SK-N-SH (cell line): ENCODE measurements at regions not wholly inside any gene's neighbourhood (a gene's known extent, or its start where the extent isn't known, plus 50 kb on each side); places are given as distances from the start of the nearest gene placed in this dataset.

ENCODE experiments used
- CTCF ChIA-PET: fragments of 300-600, 350-600 bp; formaldehyde crosslinking; extraction: SDS; loops from one replicate; lab custom pipeline; 2021; lab: Yijun Ruan, JAX
- POLR2A ChIA-PET: fragments of 350-600 bp; sonication (Branson Sonifier 250); formaldehyde crosslinking; extraction: SDS; loops from one replicate; lab custom pipeline; 2020; ENCODE audit warnings: antibody characterized with exemption, inconsistent platforms; lab: Yijun Ruan, JAX
- DNase-seq: peaks from one replicate; pipeline ENCODE4 v3.0.0; 2012
- H2AFZ ChIP-seq: fragments of 200-600 bp; sonication (generic); 2 replicates; pipeline ENCODE4 v1.8.1; 2016; ENCODE audit warnings: antibody characterized with exemption, mild to moderate bottlenecking, low read depth
- H3F3A ChIP-seq: fragments of 200-600 bp; sonication (generic); replicated peaks from 2 replicates; pipeline ENCODE3; 2016; ENCODE audit warnings: antibody characterized with exemption, mild to moderate bottlenecking; ENCODE audit not compliant: insufficient read depth
- H3K27ac ChIP-seq, 2 experiments: fragments of 200-500 bp in 1 of 2; fragments of 200-600 bp in 1 of 2; sonication (Bioruptor generic) in 1 of 2; sonication (generic), shearing (Covaris generic) in 1 of 2; 2 replicates each; pipeline versions ENCODE4 v1.5.1 to v1.6.1; 2014 to 2016; ENCODE audit warnings: low read depth in 2 of 2, inconsistent platforms in 1 of 2, low read length in 1 of 2, mild to moderate bottlenecking in 1 of 2, mixed read lengths in 1 of 2
- H3K27me3 ChIP-seq: fragments of 200-600 bp; sonication (generic), shearing (Covaris generic); 2 replicates; pipeline ENCODE4 v1.6.1; 2016; ENCODE audit warnings: mixed run types; ENCODE audit not compliant: insufficient read depth
- H3K36me3 ChIP-seq, 2 experiments: fragments of 200-500 bp in 1 of 2; fragments of 200-600 bp in 1 of 2; sonication (Bioruptor generic) in 1 of 2; sonication (generic) in 1 of 2; replicated peaks in 1 of 2; 2 replicates each; pipeline versions ENCODE3 to v1.5.1; 2014 to 2016; ENCODE audit warnings: low read length in 1 of 2, mild to moderate bottlenecking in 1 of 2; ENCODE audit not compliant: insufficient read depth in 2 of 2, control insufficient read depth in 1 of 2
- H3K4me1 ChIP-seq, 2 experiments: fragments of 200-500 bp in 1 of 2; fragments of 200-600 bp in 1 of 2; sonication (Bioruptor generic) in 1 of 2; sonication (generic), shearing (Covaris generic) in 1 of 2; 2 replicates each; pipeline versions ENCODE4 v1.5.1 to v1.6.1; 2014 to 2016; ENCODE audit warnings: low read depth in 1 of 2, low read length in 1 of 2, mixed run types in 1 of 2; ENCODE audit not compliant: insufficient read depth in 2 of 2, control insufficient read depth in 1 of 2
- H3K4me2 ChIP-seq: fragments of 200-600 bp; sonication (generic), shearing (Covaris generic); 2 replicates; pipeline ENCODE4 v1.6.1; 2017; ENCODE audit warnings: mixed run types
- H3K4me3 ChIP-seq, 2 experiments: fragments of 200-500 bp in 1 of 2; fragments of 200-600 bp in 1 of 2; sonication (Bioruptor generic) in 1 of 2; sonication (generic), shearing (Covaris generic) in 1 of 2; 2 replicates each; pipeline versions ENCODE4 v1.5.1 to v1.8.1; 2014 to 2016; ENCODE audit warnings: low read depth in 2 of 2, inconsistent platforms in 1 of 2, low read length in 1 of 2, mild to moderate bottlenecking in 1 of 2, mixed read lengths in 1 of 2, moderate library complexity in 1 of 2
- H3K79me2 ChIP-seq: fragments of 200-600 bp; sonication (generic); 2 replicates; pipeline ENCODE4 v1.8.1; 2017; ENCODE audit warnings: mild to moderate bottlenecking; ENCODE audit not compliant: insufficient read depth
- H3K9ac ChIP-seq: fragments of 200-600 bp; sonication (generic); 2 replicates; pipeline ENCODE4 v1.6.1; 2017; ENCODE audit warnings: mixed run types
- H3K9me2 ChIP-seq: fragments of 200-600 bp; sonication (generic); 2 replicates; pipeline ENCODE4 v1.6.1; 2017; ENCODE audit warnings: mixed run types
- H3K9me3 ChIP-seq: fragments of 200-600 bp; sonication (generic); 2 replicates; pipeline ENCODE4 v1.6.1; 2017; ENCODE audit warnings: mixed run types, mild to moderate bottlenecking, moderate library complexity
- H4K20me1 ChIP-seq: fragments of 200-600 bp; sonication (generic); 2 replicates; pipeline ENCODE4 v1.6.1; 2017; ENCODE audit warnings: mild to moderate bottlenecking, mixed run types; ENCODE audit not compliant: insufficient read depth
- CHD2 ChIP-seq: fragments of 150-350 bp; IDR thresholded peaks from 2 replicates; pipeline ENCODE4 v1.6.1; 2018; ENCODE audit warnings: low read length; ENCODE audit not compliant: partially characterized antibody
- ELF1 ChIP-seq: IDR thresholded peaks from 2 replicates; pipeline ENCODE4 v1.4.0; 2012
- EP300 ChIP-seq, 2 experiments: IDR thresholded peaks; 2 replicates each; pipeline versions ENCODE4 v1.4.0 to v1.6.1; 2012; ENCODE audit warnings: borderline replicate concordance in 1 of 2, low read depth in 1 of 2, low read length in 1 of 2
- EZH2phosphoT487 ChIP-seq: fragments of 200-600 bp; sonication (generic); IDR thresholded peaks from 2 replicates; pipeline ENCODE4 v1.6.1; 2017; ENCODE audit warnings: low read depth, mixed run types, mild to moderate bottlenecking, antibody characterized with exemption, moderate library complexity, borderline replicate concordance
- FOSL2 ChIP-seq: IDR thresholded peaks from 2 replicates; pipeline ENCODE4 v1.4.0; 2012; ENCODE audit warnings: low read depth, mild to moderate bottlenecking, moderate library complexity, borderline replicate concordance
- FOXJ3 ChIP-seq: sonication (generic); formaldehyde crosslinking; IDR thresholded peaks from 2 replicates; pipeline ENCODE4 v1.5.1; 2020; ENCODE audit warnings: mild to moderate bottlenecking, missing genetic modification reagents
- GATA2 ChIP-seq: sonication (generic); formaldehyde crosslinking; IDR thresholded peaks from 2 replicates; pipeline ENCODE4 v1.5.0; 2020; ENCODE audit warnings: mild to moderate bottlenecking, missing genetic modification reagents
- MEF2A ChIP-seq: IDR thresholded peaks from 2 replicates; pipeline ENCODE4 v1.4.0; 2012; ENCODE audit warnings: low read depth, borderline replicate concordance
- NFIC ChIP-seq: IDR thresholded peaks from 2 replicates; pipeline ENCODE4 v1.4.0; 2012; ENCODE audit warnings: borderline replicate concordance
- NRF1 ChIP-seq: IDR thresholded peaks from 2 replicates; pipeline ENCODE4 v1.6.1; 2012; ENCODE audit warnings: low read depth, mild to moderate bottlenecking, low read length
- RCOR1 ChIP-seq: fragments of 150-350 bp; IDR thresholded peaks from 2 replicates; pipeline ENCODE4 v1.6.1; 2017; ENCODE audit warnings: antibody characterized with exemption, low read length
- RFX5 ChIP-seq: IDR thresholded peaks from 2 replicates; pipeline ENCODE4 v1.6.1; 2012; ENCODE audit warnings: mild to moderate bottlenecking, improper control_type of control experiment, low read length
- RXRA ChIP-seq: IDR thresholded peaks from 2 replicates; pipeline ENCODE4 v1.4.0; 2012; ENCODE audit warnings: low read depth, mild to moderate bottlenecking, borderline replicate concordance
- SIN3A ChIP-seq: IDR thresholded peaks from 2 replicates; pipeline ENCODE4 v1.6.1; 2012; ENCODE audit warnings: low read depth, mild to moderate bottlenecking, low read length, moderate library complexity, borderline replicate concordance
- TAF1 ChIP-seq: IDR thresholded peaks from 2 replicates; pipeline ENCODE4 v1.6.1; 2012; ENCODE audit warnings: low read depth, mild to moderate bottlenecking, low read length, moderate library complexity, borderline replicate concordance
- TEAD4 ChIP-seq: IDR thresholded peaks from 2 replicates; pipeline ENCODE4 v1.4.0; 2012; ENCODE audit warnings: mild to moderate bottlenecking, borderline replicate concordance; ENCODE audit not compliant: insufficient read depth
- TF ChIP-seq, protein P1 (sequence below): IDR thresholded peaks from 2 replicates; pipeline ENCODE4 v1.4.0; 2012; ENCODE audit warnings: low read depth, borderline replicate concordance
- TF ChIP-seq, protein P2 (sequence below): IDR thresholded peaks from 2 replicates; pipeline ENCODE4 v1.6.1; 2012; ENCODE audit warnings: mild to moderate bottlenecking, low read depth, low read length, moderate library complexity
- TF ChIP-seq, protein P3 (sequence below): IDR thresholded peaks from 2 replicates; pipeline ENCODE4 v1.4.0; 2012; ENCODE audit warnings: low read depth

DNA sequence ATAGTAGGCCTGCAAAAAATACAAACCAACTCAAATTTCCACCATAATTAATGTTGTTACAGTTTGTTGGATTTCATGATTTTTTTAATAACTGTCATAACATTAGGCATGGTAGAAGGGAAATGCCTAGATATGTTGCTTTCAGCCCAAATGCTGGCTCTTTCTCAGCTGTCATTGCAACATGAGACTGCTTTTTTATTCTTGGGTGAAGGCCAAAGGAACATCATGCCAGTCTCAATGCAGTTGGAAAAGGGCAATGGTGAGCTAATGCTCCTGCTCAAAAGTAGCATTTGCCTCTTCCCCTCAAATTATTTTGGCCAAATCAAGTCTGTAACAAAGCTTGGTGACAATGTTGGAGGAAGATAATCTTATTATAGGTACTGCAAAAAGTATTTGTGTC lies 877.7 kb upstream of the PRMT6 start:
- no peaks in the 10 kb centered on the region for H3K36me3 ChIP-seq
- H3K4me1 ChIP-seq, result no peaks in the 10 kb centered on the region
- no peaks in the 10 kb centered on the region for H3K9me2 ChIP-seq
- DNase-seq, result no peak
- H4K20me1 ChIP-seq, result no peaks in the 10 kb centered on the region
- H3K4me3 ChIP-seq, result no peak overlapping the region
- no peak overlapping the region for H2AFZ ChIP-seq
- H3K27ac ChIP-seq, result no peak overlapping the region
- H3K9ac ChIP-seq, result no peak overlapping the region
- H3K4me2 ChIP-seq, result no peak overlapping the region
- TF ChIP-seq, protein P1, sequence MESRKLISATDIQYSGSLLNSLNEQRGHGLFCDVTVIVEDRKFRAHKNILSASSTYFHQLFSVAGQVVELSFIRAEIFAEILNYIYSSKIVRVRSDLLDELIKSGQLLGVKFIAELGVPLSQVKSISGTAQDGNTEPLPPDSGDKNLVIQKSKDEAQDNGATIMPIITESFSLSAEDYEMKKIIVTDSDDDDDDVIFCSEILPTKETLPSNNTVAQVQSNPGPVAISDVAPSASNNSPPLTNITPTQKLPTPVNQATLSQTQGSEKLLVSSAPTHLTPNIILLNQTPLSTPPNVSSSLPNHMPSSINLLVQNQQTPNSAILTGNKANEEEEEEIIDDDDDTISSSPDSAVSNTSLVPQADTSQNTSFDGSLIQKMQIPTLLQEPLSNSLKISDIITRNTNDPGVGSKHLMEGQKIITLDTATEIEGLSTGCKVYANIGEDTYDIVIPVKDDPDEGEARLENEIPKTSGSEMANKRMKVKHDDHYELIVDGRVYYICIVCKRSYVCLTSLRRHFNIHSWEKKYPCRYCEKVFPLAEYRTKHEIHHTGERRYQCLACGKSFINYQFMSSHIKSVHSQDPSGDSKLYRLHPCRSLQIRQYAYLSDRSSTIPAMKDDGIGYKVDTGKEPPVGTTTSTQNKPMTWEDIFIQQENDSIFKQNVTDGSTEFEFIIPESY, result no peak
- no peak for TF ChIP-seq FOXJ3 (CRISPR knock-in tag)
- TF ChIP-seq TEAD4, result no peak
- TF ChIP-seq, protein P2, sequence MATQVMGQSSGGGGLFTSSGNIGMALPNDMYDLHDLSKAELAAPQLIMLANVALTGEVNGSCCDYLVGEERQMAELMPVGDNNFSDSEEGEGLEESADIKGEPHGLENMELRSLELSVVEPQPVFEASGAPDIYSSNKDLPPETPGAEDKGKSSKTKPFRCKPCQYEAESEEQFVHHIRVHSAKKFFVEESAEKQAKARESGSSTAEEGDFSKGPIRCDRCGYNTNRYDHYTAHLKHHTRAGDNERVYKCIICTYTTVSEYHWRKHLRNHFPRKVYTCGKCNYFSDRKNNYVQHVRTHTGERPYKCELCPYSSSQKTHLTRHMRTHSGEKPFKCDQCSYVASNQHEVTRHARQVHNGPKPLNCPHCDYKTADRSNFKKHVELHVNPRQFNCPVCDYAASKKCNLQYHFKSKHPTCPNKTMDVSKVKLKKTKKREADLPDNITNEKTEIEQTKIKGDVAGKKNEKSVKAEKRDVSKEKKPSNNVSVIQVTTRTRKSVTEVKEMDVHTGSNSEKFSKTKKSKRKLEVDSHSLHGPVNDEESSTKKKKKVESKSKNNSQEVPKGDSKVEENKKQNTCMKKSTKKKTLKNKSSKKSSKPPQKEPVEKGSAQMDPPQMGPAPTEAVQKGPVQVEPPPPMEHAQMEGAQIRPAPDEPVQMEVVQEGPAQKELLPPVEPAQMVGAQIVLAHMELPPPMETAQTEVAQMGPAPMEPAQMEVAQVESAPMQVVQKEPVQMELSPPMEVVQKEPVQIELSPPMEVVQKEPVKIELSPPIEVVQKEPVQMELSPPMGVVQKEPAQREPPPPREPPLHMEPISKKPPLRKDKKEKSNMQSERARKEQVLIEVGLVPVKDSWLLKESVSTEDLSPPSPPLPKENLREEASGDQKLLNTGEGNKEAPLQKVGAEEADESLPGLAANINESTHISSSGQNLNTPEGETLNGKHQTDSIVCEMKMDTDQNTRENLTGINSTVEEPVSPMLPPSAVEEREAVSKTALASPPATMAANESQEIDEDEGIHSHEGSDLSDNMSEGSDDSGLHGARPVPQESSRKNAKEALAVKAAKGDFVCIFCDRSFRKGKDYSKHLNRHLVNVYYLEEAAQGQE, result no peak
- no peak for TF ChIP-seq ELF1
- TF ChIP-seq NFIC, result no peak
- TF ChIP-seq EP300 (IDR thresholded peaks at IDR 0.05; ENCODE audit: borderline replicate concordance in 1 of 2, low read depth in 1 of 2, low read length in 1 of 2), result no peak
- no peak for TF ChIP-seq FOSL2
- no peak for TF ChIP-seq EZH2phosphoT487
- TF ChIP-seq MEF2A, result no peak
- TF ChIP-seq GATA2, result no peak
- no peak for TF ChIP-seq CHD2
- TF ChIP-seq, protein P3, sequence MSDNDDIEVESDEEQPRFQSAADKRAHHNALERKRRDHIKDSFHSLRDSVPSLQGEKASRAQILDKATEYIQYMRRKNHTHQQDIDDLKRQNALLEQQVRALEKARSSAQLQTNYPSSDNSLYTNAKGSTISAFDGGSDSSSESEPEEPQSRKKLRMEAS, result no peak
- no peak for TF ChIP-seq RXRA
- TF ChIP-seq SIN3A, result no peak
- no peak for TF ChIP-seq RFX5
- TF ChIP-seq NRF1, result no peak
- TF ChIP-seq RCOR1, result no peak
- no peak for TF ChIP-seq TAF1
- no peaks in the 10 kb centered on the region for H3K27me3 ChIP-seq
- no peaks in the 10 kb centered on the region for H3K79me2 ChIP-seq
- CTCF ChIA-PET, result no interaction called here
- no peaks in the 10 kb centered on the region for H3F3A ChIP-seq
- POLR2A ChIA-PET, result no interaction called here
- H3K9me3 ChIP-seq, result no peaks in the 10 kb centered on the region
